GM23338 (cell line): ENCODE measurements at regions not wholly inside any gene's neighbourhood (a gene's known extent, or its start where the extent isn't known, plus 50 kb on each side); places are given as distances from the start of the nearest gene placed in this dataset.

ENCODE experiments used
- ATAC-seq: fragments of 200-7000 bp; cut with Tn5 transposase; 3 replicates; pipeline ENCODE4 v1.9.1; 2020
- DNase-seq: peaks from one replicate; pipeline ENCODE4 v3.0.0-alpha.2; 2015; ENCODE audit warnings: low spot score
- H2AFZ ChIP-seq: fragments of 200-600 bp; sonication (generic); 2 replicates; pipeline ENCODE4 v1.8.0; 2016; ENCODE audit warnings: antibody characterized with exemption, mild to moderate bottlenecking, moderate library complexity
- H3F3A ChIP-seq: fragments of 200-600 bp; sonication (generic); replicated peaks from 2 replicates; pipeline ENCODE4 v1.8.0; 2017; ENCODE audit warnings: antibody characterized with exemption, mixed run types, low read depth
- H3K27ac ChIP-seq: fragments of 200-600 bp; sonication (generic); 2 replicates; pipeline ENCODE4 v1.6.1; 2016; ENCODE audit warnings: low read depth
- H3K27me3 ChIP-seq: fragments of 200-600 bp; sonication (generic); 2 replicates; pipeline ENCODE4 v1.8.0; 2016; ENCODE audit warnings: mild to moderate bottlenecking, mixed run types, moderate library complexity; ENCODE audit not compliant: insufficient read depth
- H3K36me3 ChIP-seq: fragments of 200-600 bp; sonication (generic); 2 replicates; pipeline ENCODE4 v1.8.0; 2016; ENCODE audit warnings: mild to moderate bottlenecking; ENCODE audit not compliant: insufficient read depth
- H3K4me1 ChIP-seq: fragments of 200-600 bp; sonication (generic); 2 replicates; pipeline ENCODE4 v1.8.0; 2016; ENCODE audit warnings: mild to moderate bottlenecking, moderate library complexity; ENCODE audit not compliant: insufficient read depth
- H3K4me2 ChIP-seq: fragments of 200-600 bp; sonication (generic); 2 replicates; pipeline ENCODE4 v1.7.1; 2017; ENCODE audit warnings: mixed run types
- H3K4me3 ChIP-seq: fragments of 200-600 bp; sonication (generic); 2 replicates; pipeline ENCODE4 v1.6.1; 2016; ENCODE audit warnings: mixed run types
- H3K79me2 ChIP-seq: fragments of 200-600 bp; sonication (generic); replicated peaks from 2 replicates; pipeline ENCODE4 v1.8.0; 2017; ENCODE audit warnings: mild to moderate bottlenecking; ENCODE audit not compliant: insufficient read depth
- H3K9me2 ChIP-seq: fragments of 200-600 bp; sonication (generic); 2 replicates; pipeline ENCODE4 v1.8.0; 2017; ENCODE audit not compliant: insufficient read depth
- H4K20me1 ChIP-seq: fragments of 200-600 bp; sonication (generic); replicated peaks from 2 replicates; pipeline ENCODE4 v1.8.0; 2017; ENCODE audit warnings: mild to moderate bottlenecking; ENCODE audit not compliant: insufficient read depth
- H3K27ac Mint-ChIP-seq: 2 replicates; pipeline ENCODE4 v1.8.0; 2020; ENCODE audit warnings: inconsistent platforms, mild to moderate bottlenecking, moderate library complexity, mixed read lengths
- H3K27me3 Mint-ChIP-seq: 3 replicates; pipeline ENCODE4 v1.8.0; 2022; ENCODE audit warnings: low read depth, mild to moderate bottlenecking, moderate library complexity, mixed read lengths, inconsistent platforms; ENCODE audit not compliant: insufficient read depth, poor library complexity
- H3K36me3 Mint-ChIP-seq: 3 replicates; pipeline ENCODE4 v1.8.0; 2021; ENCODE audit warnings: low read depth, mild to moderate bottlenecking, inconsistent platforms, moderate library complexity, mixed read lengths
- H3K4me1 Mint-ChIP-seq: 3 replicates; pipeline ENCODE4 v1.8.0; 2020; ENCODE audit warnings: mild to moderate bottlenecking, inconsistent platforms, mixed read lengths
- H3K4me3 Mint-ChIP-seq: 3 replicates; pipeline ENCODE4 v1.8.0; 2021; ENCODE audit warnings: moderate library complexity, mild to moderate bottlenecking, inconsistent platforms, mixed read lengths
- H3K9me3 Mint-ChIP-seq: 3 replicates; pipeline ENCODE4 v1.8.0; 2020; ENCODE audit warnings: moderate library complexity, mild to moderate bottlenecking, inconsistent platforms, mixed read lengths
- CREB1 ChIP-seq: fragments of 250-450 bp; sonication (Bioruptor Pico); IDR thresholded peaks from 2 replicates; pipeline ENCODE4 v1.5.0; 2020; ENCODE audit warnings: low read depth, mild to moderate bottlenecking, moderate library complexity
- CTCF ChIP-seq, 2 experiments: fragments of 200-600 bp in 1 of 2; sonication (generic) in 1 of 2; conservative IDR thresholded peaks; 2 replicates each; pipeline versions ENCODE4 v1.5.1 to v1.6.1; 2016 to 2017; ENCODE audit warnings: antibody characterized with exemption in 2 of 2, low read depth in 2 of 2, mild to moderate bottlenecking in 2 of 2, moderate library complexity in 1 of 2
- ETS1 ChIP-seq: IDR thresholded peaks from 2 replicates; pipeline ENCODE4 v1.6.1; 2016; ENCODE audit warnings: antibody characterized with exemption
- EZH2 ChIP-seq: fragments of 200-600 bp; sonication (generic); IDR thresholded peaks from one replicate; pipeline ENCODE4 v1.8.0; 2017; ENCODE audit warnings: antibody characterized with exemption, mild to moderate bottlenecking, low read depth; ENCODE audit not compliant: unreplicated experiment
- EZH2phosphoT487 ChIP-seq: fragments of 200-600 bp; sonication (generic); IDR thresholded peaks from one replicate; pipeline ENCODE4 v1.8.1; 2018; ENCODE audit warnings: antibody characterized with exemption; ENCODE audit not compliant: unreplicated experiment
- JUNB ChIP-seq: IDR thresholded peaks from one replicate; pipeline ENCODE4 v1.6.1; 2016; ENCODE audit warnings: antibody characterized with exemption; ENCODE audit not compliant: unreplicated experiment
- NANOG ChIP-seq: IDR thresholded peaks from 2 replicates; pipeline ENCODE4 v1.6.1; 2016; ENCODE audit warnings: antibody characterized with exemption, borderline replicate concordance
- POLR2AphosphoS5 ChIP-seq: IDR thresholded peaks from 2 replicates; pipeline ENCODE4 v1.6.1; 2016; ENCODE audit warnings: antibody characterized with exemption, low read depth
- REST ChIP-seq: IDR thresholded peaks from one replicate; pipeline ENCODE4 v1.6.1; 2018; ENCODE audit warnings: antibody characterized with exemption; ENCODE audit not compliant: unreplicated experiment
- STAT1 ChIP-seq: IDR thresholded peaks from one replicate; pipeline ENCODE4 v1.6.1; 2016; ENCODE audit warnings: antibody characterized with exemption; ENCODE audit not compliant: unreplicated experiment
- ZNF114 ChIP-seq: fragments of 250-450 bp; sonication (Bioruptor Pico); IDR thresholded peaks from 2 replicates; pipeline ENCODE4 v1.5.0; 2020; ENCODE audit warnings: mild to moderate bottlenecking, moderate library complexity
- ZNF331 ChIP-seq: fragments of 250-450 bp; sonication (Bioruptor Pico); IDR thresholded peaks from 2 replicates; pipeline ENCODE4 v1.5.0; 2020; ENCODE audit warnings: low read depth, mild to moderate bottlenecking, moderate library complexity
- TF ChIP-seq, protein P1 (sequence below): fragments of 250-450 bp; sonication (Bioruptor Pico); IDR thresholded peaks from 2 replicates; pipeline ENCODE4 v1.5.0; 2020; ENCODE audit warnings: mild to moderate bottlenecking, moderate library complexity

DNA sequence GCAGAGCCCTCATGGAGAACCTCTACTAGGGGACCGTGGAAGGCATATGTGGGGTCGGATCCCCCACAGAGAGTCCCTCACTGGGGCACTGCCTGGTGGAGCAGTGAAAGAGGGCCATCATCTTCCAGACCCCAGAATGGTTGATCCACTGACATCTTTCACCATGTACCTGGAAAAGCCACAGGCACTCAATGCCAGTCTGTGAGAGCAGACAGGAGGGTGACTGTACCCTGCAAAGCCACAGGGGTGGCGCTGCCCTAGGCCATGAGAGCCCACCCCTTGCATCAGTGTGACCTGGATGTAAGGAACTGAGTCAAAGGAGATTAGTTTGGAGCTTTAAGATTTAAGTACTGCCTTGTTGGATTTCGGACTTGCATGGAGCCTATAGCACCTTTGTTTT, 1276.7 kb upstream of the PRMT6 start:
- Histone ChIP-seq H3K4me2 (no peak overlapping the region), H3K4me3 (no peak overlapping the region), H3K4me1 (no peaks in the 10 kb centered on the region), H3K27ac (no peak overlapping the region), H3K79me2 (no peaks in the 10 kb centered on the region), H3K27me3 (no peaks in the 10 kb centered on the region), H3K9me2 (0 out of 2 replicates have a peak, but pooled peaks cover 7% of the 10 kb centered on the region), H3K36me3 (no peaks in the 10 kb centered on the region), H3F3A (no peaks in the 10 kb centered on the region), H4K20me1 (no peaks in the 10 kb centered on the region), H2AFZ (no peak overlapping the region)
- H3K36me3 Mint-ChIP-seq, result peaks cover 3% of the 10 kb centered on the region; the same call in 1 of the 3 replicates
- H3K27ac Mint-ChIP-seq, result no peak overlapping the region
- ATAC-seq, result no peak
- no peaks in the 10 kb centered on the region; the same call in 2 of the 3 replicates for H3K9me3 Mint-ChIP-seq
- TF ChIP-seq EZH2, result no peak
- TF ChIP-seq, protein P1, sequence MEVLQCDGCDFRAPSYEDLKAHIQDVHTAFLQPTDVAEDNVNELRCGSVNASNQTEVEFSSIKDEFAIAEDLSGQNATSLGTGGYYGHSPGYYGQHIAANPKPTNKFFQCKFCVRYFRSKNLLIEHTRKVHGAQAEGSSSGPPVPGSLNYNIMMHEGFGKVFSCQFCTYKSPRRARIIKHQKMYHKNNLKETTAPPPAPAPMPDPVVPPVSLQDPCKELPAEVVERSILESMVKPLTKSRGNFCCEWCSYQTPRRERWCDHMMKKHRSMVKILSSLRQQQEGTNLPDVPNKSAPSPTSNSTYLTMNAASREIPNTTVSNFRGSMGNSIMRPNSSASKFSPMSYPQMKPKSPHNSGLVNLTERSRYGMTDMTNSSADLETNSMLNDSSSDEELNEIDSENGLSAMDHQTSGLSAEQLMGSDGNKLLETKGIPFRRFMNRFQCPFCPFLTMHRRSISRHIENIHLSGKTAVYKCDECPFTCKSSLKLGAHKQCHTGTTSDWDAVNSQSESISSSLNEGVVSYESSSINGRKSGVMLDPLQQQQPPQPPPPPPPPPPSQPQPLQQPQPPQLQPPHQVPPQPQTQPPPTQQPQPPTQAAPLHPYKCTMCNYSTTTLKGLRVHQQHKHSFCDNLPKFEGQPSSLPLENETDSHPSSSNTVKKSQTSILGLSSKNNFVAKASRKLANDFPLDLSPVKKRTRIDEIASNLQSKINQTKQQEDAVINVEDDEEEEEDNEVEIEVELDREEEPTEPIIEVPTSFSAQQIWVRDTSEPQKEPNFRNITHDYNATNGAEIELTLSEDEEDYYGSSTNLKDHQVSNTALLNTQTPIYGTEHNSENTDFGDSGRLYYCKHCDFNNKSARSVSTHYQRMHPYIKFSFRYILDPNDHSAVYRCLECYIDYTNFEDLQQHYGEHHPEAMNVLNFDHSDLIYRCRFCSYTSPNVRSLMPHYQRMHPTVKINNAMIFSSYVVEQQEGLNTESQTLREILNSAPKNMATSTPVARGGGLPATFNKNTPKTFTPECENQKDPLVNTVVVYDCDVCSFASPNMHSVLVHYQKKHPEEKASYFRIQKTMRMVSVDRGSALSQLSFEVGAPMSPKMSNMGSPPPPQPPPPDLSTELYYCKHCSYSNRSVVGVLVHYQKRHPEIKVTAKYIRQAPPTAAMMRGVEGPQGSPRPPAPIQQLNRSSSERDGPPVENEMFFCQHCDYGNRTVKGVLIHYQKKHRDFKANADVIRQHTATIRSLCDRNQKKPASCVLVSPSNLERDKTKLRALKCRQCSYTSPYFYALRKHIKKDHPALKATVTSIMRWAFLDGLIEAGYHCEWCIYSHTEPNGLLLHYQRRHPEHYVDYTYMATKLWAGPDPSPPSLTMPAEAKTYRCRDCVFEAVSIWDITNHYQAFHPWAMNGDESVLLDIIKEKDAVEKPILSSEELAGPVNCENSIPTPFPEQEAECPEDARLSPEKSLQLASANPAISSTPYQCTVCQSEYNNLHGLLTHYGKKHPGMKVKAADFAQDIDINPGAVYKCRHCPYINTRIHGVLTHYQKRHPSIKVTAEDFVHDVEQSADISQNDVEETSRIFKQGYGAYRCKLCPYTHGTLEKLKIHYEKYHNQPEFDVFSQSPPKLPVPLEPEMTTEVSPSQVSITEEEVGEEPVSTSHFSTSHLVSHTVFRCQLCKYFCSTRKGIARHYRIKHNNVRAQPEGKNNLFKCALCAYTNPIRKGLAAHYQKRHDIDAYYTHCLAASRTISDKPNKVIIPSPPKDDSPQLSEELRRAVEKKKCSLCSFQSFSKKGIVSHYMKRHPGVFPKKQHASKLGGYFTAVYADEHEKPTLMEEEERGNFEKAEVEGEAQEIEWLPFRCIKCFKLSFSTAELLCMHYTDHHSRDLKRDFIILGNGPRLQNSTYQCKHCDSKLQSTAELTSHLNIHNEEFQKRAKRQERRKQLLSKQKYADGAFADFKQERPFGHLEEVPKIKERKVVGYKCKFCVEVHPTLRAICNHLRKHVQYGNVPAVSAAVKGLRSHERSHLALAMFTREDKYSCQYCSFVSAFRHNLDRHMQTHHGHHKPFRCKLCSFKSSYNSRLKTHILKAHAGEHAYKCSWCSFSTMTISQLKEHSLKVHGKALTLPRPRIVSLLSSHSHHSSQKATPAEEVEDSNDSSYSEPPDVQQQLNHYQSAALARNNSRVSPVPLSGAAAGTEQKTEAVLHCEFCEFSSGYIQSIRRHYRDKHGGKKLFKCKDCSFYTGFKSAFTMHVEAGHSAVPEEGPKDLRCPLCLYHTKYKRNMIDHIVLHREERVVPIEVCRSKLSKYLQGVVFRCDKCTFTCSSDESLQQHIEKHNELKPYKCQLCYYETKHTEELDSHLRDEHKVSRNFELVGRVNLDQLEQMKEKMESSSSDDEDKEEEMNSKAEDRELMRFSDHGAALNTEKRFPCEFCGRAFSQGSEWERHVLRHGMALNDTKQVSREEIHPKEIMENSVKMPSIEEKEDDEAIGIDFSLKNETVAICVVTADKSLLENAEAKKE (CRISPR knock-in tag), result no peak
- TF ChIP-seq POLR2AphosphoS5, result no peak
- TF ChIP-seq ZNF114 (CRISPR knock-in tag), result no peak
- no peak for TF ChIP-seq ZNF331 (CRISPR knock-in tag)
- no peak for TF ChIP-seq REST
- TF ChIP-seq CREB1, result no peak
- no peak for TF ChIP-seq STAT1
- TF ChIP-seq NANOG, result no peak
- TF ChIP-seq CTCF (conservative IDR thresholded peaks at IDR 0.05; ENCODE audit: low read depth in 2 of 2), result no peak
- TF ChIP-seq ETS1, result no peak
- no peak for TF ChIP-seq JUNB
- TF ChIP-seq EZH2phosphoT487, result no peak
- no peaks in the 10 kb centered on the region for H3K27me3 Mint-ChIP-seq
- H3K4me1 Mint-ChIP-seq, result no peaks in the 10 kb centered on the region
- H3K4me3 Mint-ChIP-seq, result no peak overlapping the region
- no peak for DNase-seq
